GM23338 (cell line): ENCODE measurements at regions not wholly inside any gene's neighbourhood (a gene's known extent, or its start where the extent isn't known, plus 50 kb on each side); places are given as distances from the start of the nearest gene placed in this dataset.

Experiments
- ATAC-seq: fragments of 200-7000 bp; cut with Tn5 transposase; 3 replicates; pipeline ENCODE4 v1.9.1; 2020
- DNase-seq: peaks from one replicate; pipeline ENCODE4 v3.0.0-alpha.2; 2015; ENCODE audit warnings: low spot score
- H2AFZ ChIP-seq: fragments of 200-600 bp; sonication (generic); 2 replicates; pipeline ENCODE4 v1.8.0; 2016; ENCODE audit warnings: antibody characterized with exemption, mild to moderate bottlenecking, moderate library complexity
- H3F3A ChIP-seq: fragments of 200-600 bp; sonication (generic); replicated peaks from 2 replicates; pipeline ENCODE4 v1.8.0; 2017; ENCODE audit warnings: antibody characterized with exemption, mixed run types, low read depth
- H3K27ac ChIP-seq: fragments of 200-600 bp; sonication (generic); 2 replicates; pipeline ENCODE4 v1.6.1; 2016; ENCODE audit warnings: low read depth
- H3K27me3 ChIP-seq: fragments of 200-600 bp; sonication (generic); 2 replicates; pipeline ENCODE4 v1.8.0; 2016; ENCODE audit warnings: mild to moderate bottlenecking, mixed run types, moderate library complexity; ENCODE audit not compliant: insufficient read depth
- H3K36me3 ChIP-seq: fragments of 200-600 bp; sonication (generic); 2 replicates; pipeline ENCODE4 v1.8.0; 2016; ENCODE audit warnings: mild to moderate bottlenecking; ENCODE audit not compliant: insufficient read depth
- H3K4me1 ChIP-seq: fragments of 200-600 bp; sonication (generic); 2 replicates; pipeline ENCODE4 v1.8.0; 2016; ENCODE audit warnings: mild to moderate bottlenecking, moderate library complexity; ENCODE audit not compliant: insufficient read depth
- H3K4me2 ChIP-seq: fragments of 200-600 bp; sonication (generic); 2 replicates; pipeline ENCODE4 v1.7.1; 2017; ENCODE audit warnings: mixed run types
- H3K4me3 ChIP-seq: fragments of 200-600 bp; sonication (generic); 2 replicates; pipeline ENCODE4 v1.6.1; 2016; ENCODE audit warnings: mixed run types
- H3K79me2 ChIP-seq: fragments of 200-600 bp; sonication (generic); replicated peaks from 2 replicates; pipeline ENCODE4 v1.8.0; 2017; ENCODE audit warnings: mild to moderate bottlenecking; ENCODE audit not compliant: insufficient read depth
- H3K9me2 ChIP-seq: fragments of 200-600 bp; sonication (generic); 2 replicates; pipeline ENCODE4 v1.8.0; 2017; ENCODE audit not compliant: insufficient read depth
- H4K20me1 ChIP-seq: fragments of 200-600 bp; sonication (generic); replicated peaks from 2 replicates; pipeline ENCODE4 v1.8.0; 2017; ENCODE audit warnings: mild to moderate bottlenecking; ENCODE audit not compliant: insufficient read depth
- H3K27ac Mint-ChIP-seq: 2 replicates; pipeline ENCODE4 v1.8.0; 2020; ENCODE audit warnings: inconsistent platforms, mild to moderate bottlenecking, moderate library complexity, mixed read lengths
- H3K27me3 Mint-ChIP-seq: 3 replicates; pipeline ENCODE4 v1.8.0; 2022; ENCODE audit warnings: low read depth, mild to moderate bottlenecking, moderate library complexity, mixed read lengths, inconsistent platforms; ENCODE audit not compliant: insufficient read depth, poor library complexity
- H3K36me3 Mint-ChIP-seq: 3 replicates; pipeline ENCODE4 v1.8.0; 2021; ENCODE audit warnings: low read depth, mild to moderate bottlenecking, inconsistent platforms, moderate library complexity, mixed read lengths
- H3K4me1 Mint-ChIP-seq: 3 replicates; pipeline ENCODE4 v1.8.0; 2020; ENCODE audit warnings: mild to moderate bottlenecking, inconsistent platforms, mixed read lengths
- H3K4me3 Mint-ChIP-seq: 3 replicates; pipeline ENCODE4 v1.8.0; 2021; ENCODE audit warnings: moderate library complexity, mild to moderate bottlenecking, inconsistent platforms, mixed read lengths
- H3K9me3 Mint-ChIP-seq: 3 replicates; pipeline ENCODE4 v1.8.0; 2020; ENCODE audit warnings: moderate library complexity, mild to moderate bottlenecking, inconsistent platforms, mixed read lengths
- CTCF ChIP-seq, 2 experiments: fragments of 200-600 bp in 1 of 2; sonication (generic) in 1 of 2; conservative IDR thresholded peaks; 2 replicates each; pipeline versions ENCODE4 v1.5.1 to v1.6.1; 2016 to 2017; ENCODE audit warnings: antibody characterized with exemption in 2 of 2, low read depth in 2 of 2, mild to moderate bottlenecking in 2 of 2, moderate library complexity in 1 of 2
- ETS1 ChIP-seq: IDR thresholded peaks from 2 replicates; pipeline ENCODE4 v1.6.1; 2016; ENCODE audit warnings: antibody characterized with exemption
- EZH2phosphoT487 ChIP-seq: fragments of 200-600 bp; sonication (generic); IDR thresholded peaks from one replicate; pipeline ENCODE4 v1.8.1; 2018; ENCODE audit warnings: antibody characterized with exemption; ENCODE audit not compliant: unreplicated experiment
- JUNB ChIP-seq: IDR thresholded peaks from one replicate; pipeline ENCODE4 v1.6.1; 2016; ENCODE audit warnings: antibody characterized with exemption; ENCODE audit not compliant: unreplicated experiment
- NANOG ChIP-seq: IDR thresholded peaks from 2 replicates; pipeline ENCODE4 v1.6.1; 2016; ENCODE audit warnings: antibody characterized with exemption, borderline replicate concordance
- POLR2AphosphoS5 ChIP-seq: IDR thresholded peaks from 2 replicates; pipeline ENCODE4 v1.6.1; 2016; ENCODE audit warnings: antibody characterized with exemption, low read depth
- ZNF114 ChIP-seq: fragments of 250-450 bp; sonication (Bioruptor Pico); IDR thresholded peaks from 2 replicates; pipeline ENCODE4 v1.5.0; 2020; ENCODE audit warnings: mild to moderate bottlenecking, moderate library complexity
- TF ChIP-seq, protein P1 (sequence below): IDR thresholded peaks from one replicate; pipeline ENCODE4 v1.6.1; 2018; ENCODE audit warnings: antibody characterized with exemption; ENCODE audit not compliant: unreplicated experiment
- TF ChIP-seq, protein P2 (sequence below): fragments of 250-450 bp; sonication (Bioruptor Pico); IDR thresholded peaks from 2 replicates; pipeline ENCODE4 v1.5.0; 2020; ENCODE audit warnings: mild to moderate bottlenecking, moderate library complexity

- TF ChIP-seq, protein P1, sequence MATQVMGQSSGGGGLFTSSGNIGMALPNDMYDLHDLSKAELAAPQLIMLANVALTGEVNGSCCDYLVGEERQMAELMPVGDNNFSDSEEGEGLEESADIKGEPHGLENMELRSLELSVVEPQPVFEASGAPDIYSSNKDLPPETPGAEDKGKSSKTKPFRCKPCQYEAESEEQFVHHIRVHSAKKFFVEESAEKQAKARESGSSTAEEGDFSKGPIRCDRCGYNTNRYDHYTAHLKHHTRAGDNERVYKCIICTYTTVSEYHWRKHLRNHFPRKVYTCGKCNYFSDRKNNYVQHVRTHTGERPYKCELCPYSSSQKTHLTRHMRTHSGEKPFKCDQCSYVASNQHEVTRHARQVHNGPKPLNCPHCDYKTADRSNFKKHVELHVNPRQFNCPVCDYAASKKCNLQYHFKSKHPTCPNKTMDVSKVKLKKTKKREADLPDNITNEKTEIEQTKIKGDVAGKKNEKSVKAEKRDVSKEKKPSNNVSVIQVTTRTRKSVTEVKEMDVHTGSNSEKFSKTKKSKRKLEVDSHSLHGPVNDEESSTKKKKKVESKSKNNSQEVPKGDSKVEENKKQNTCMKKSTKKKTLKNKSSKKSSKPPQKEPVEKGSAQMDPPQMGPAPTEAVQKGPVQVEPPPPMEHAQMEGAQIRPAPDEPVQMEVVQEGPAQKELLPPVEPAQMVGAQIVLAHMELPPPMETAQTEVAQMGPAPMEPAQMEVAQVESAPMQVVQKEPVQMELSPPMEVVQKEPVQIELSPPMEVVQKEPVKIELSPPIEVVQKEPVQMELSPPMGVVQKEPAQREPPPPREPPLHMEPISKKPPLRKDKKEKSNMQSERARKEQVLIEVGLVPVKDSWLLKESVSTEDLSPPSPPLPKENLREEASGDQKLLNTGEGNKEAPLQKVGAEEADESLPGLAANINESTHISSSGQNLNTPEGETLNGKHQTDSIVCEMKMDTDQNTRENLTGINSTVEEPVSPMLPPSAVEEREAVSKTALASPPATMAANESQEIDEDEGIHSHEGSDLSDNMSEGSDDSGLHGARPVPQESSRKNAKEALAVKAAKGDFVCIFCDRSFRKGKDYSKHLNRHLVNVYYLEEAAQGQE, result no peak
These were observed 495.2 kb upstream of the SOX5 start (continued) for GRCh38 chr12:24444634-24445033.

- no peaks in the 10 kb centered on the region for H3K27me3 Mint-ChIP-seq
- no peak for DNase-seq
- no peak overlapping the region for H3K4me2 ChIP-seq
- TF ChIP-seq ZNF114 (CRISPR knock-in tag) (no peak), EZH2phosphoT487 (no peak), NANOG (no peak), ETS1 (no peak), POLR2AphosphoS5 (no peak), JUNB (no peak), CTCF (conservative IDR thresholded peaks at IDR 0.05; ENCODE audit: low read depth in 2 of 2) (no peak)
- TF ChIP-seq, protein P2, sequence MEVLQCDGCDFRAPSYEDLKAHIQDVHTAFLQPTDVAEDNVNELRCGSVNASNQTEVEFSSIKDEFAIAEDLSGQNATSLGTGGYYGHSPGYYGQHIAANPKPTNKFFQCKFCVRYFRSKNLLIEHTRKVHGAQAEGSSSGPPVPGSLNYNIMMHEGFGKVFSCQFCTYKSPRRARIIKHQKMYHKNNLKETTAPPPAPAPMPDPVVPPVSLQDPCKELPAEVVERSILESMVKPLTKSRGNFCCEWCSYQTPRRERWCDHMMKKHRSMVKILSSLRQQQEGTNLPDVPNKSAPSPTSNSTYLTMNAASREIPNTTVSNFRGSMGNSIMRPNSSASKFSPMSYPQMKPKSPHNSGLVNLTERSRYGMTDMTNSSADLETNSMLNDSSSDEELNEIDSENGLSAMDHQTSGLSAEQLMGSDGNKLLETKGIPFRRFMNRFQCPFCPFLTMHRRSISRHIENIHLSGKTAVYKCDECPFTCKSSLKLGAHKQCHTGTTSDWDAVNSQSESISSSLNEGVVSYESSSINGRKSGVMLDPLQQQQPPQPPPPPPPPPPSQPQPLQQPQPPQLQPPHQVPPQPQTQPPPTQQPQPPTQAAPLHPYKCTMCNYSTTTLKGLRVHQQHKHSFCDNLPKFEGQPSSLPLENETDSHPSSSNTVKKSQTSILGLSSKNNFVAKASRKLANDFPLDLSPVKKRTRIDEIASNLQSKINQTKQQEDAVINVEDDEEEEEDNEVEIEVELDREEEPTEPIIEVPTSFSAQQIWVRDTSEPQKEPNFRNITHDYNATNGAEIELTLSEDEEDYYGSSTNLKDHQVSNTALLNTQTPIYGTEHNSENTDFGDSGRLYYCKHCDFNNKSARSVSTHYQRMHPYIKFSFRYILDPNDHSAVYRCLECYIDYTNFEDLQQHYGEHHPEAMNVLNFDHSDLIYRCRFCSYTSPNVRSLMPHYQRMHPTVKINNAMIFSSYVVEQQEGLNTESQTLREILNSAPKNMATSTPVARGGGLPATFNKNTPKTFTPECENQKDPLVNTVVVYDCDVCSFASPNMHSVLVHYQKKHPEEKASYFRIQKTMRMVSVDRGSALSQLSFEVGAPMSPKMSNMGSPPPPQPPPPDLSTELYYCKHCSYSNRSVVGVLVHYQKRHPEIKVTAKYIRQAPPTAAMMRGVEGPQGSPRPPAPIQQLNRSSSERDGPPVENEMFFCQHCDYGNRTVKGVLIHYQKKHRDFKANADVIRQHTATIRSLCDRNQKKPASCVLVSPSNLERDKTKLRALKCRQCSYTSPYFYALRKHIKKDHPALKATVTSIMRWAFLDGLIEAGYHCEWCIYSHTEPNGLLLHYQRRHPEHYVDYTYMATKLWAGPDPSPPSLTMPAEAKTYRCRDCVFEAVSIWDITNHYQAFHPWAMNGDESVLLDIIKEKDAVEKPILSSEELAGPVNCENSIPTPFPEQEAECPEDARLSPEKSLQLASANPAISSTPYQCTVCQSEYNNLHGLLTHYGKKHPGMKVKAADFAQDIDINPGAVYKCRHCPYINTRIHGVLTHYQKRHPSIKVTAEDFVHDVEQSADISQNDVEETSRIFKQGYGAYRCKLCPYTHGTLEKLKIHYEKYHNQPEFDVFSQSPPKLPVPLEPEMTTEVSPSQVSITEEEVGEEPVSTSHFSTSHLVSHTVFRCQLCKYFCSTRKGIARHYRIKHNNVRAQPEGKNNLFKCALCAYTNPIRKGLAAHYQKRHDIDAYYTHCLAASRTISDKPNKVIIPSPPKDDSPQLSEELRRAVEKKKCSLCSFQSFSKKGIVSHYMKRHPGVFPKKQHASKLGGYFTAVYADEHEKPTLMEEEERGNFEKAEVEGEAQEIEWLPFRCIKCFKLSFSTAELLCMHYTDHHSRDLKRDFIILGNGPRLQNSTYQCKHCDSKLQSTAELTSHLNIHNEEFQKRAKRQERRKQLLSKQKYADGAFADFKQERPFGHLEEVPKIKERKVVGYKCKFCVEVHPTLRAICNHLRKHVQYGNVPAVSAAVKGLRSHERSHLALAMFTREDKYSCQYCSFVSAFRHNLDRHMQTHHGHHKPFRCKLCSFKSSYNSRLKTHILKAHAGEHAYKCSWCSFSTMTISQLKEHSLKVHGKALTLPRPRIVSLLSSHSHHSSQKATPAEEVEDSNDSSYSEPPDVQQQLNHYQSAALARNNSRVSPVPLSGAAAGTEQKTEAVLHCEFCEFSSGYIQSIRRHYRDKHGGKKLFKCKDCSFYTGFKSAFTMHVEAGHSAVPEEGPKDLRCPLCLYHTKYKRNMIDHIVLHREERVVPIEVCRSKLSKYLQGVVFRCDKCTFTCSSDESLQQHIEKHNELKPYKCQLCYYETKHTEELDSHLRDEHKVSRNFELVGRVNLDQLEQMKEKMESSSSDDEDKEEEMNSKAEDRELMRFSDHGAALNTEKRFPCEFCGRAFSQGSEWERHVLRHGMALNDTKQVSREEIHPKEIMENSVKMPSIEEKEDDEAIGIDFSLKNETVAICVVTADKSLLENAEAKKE (CRISPR knock-in tag), result no peak
- TF ChIP-seq, protein P1, result no peak
These were observed 492.0 kb upstream of the SOX5 start for GRCh38 chr12:24441458-24441857.

More at GRCh38 chr12:24441458-24441857, 492.0 kb upstream of the SOX5 start:
- Histone ChIP-seq H2AFZ (no peak overlapping the region), H3K36me3 (no peaks in the 10 kb centered on the region), H4K20me1 (no peaks in the 10 kb centered on the region), H3F3A (no peaks in the 10 kb centered on the region), H3K27me3 (no peaks in the 10 kb centered on the region), H3K79me2 (no peaks in the 10 kb centered on the region), H3K27ac (no peak overlapping the region), H3K4me1 (peaks cover 8% of the 10 kb centered on the region), H3K4me3 (no peak overlapping the region), H3K9me2 (peaks cover 5% of the 10 kb centered on the region; the same call in 1 of the 2 replicates)
- Mint-ChIP-seq H3K9me3 (no peaks in the 10 kb centered on the region; the same call in 1 of the 3 replicates), H3K4me1 (peaks cover 22% of the 10 kb centered on the region), H3K36me3 (no peaks in the 10 kb centered on the region), H3K27ac (no peak overlapping the region), H3K4me3 (no peak overlapping the region)
- no peak for ATAC-seq
